ENCODE measurements at regions not wholly inside any gene's neighbourhood (a gene's known extent, or its start where the extent isn't known, plus 50 kb on each side); places are given as distances from the start of the nearest gene placed in this dataset.

- Histone ChIP-seq H4K20me1 (ENCODE audit: insufficient read depth) (no peaks in the 10 kb centered on the region), H3K9ac (no peak overlapping the region), H3K9me3 (peaks cover 11% of the 10 kb centered on the region; the same call in 1 of the 2 replicates), H3K27me3 (ENCODE audit: insufficient read depth) (no peaks in the 10 kb centered on the region; the same call in 1 of the 2 replicates), H3K36me3 (replicated peaks in 1 of 2; ENCODE audit: control insufficient read depth in 1 of 2, insufficient read depth in 2 of 2, low read length in 1 of 2) (no peaks in the 10 kb centered on the region), H3K4me2 (no peak overlapping the region), H3K79me2 (ENCODE audit: insufficient read depth) (no peaks in the 10 kb centered on the region), H3F3A (replicated peaks; ENCODE audit: insufficient read depth) (no peaks in the 10 kb centered on the region), H2AFZ (ENCODE audit: low read depth) (no peak overlapping the region), H3K9me2 (no peaks in the 10 kb centered on the region), H3K27ac (ENCODE audit: low read depth in 2 of 2, low read length in 1 of 2) (no peak overlapping the region), H3K4me3 (ENCODE audit: low read depth in 2 of 2, low read length in 1 of 2) (no peak overlapping the region), H3K4me1 (ENCODE audit: control insufficient read depth in 1 of 2, insufficient read depth in 2 of 2, low read depth in 1 of 2, low read length in 1 of 2) (no peaks in the 10 kb centered on the region)
- no peak for DNase-seq
- TF ChIP-seq TCF12 (IDR thresholded peaks at IDR 0.05) (no peak), TAF1 (IDR thresholded peaks at IDR 0.05; ENCODE audit: borderline replicate concordance, low read depth, low read length) (no peak), SMC3 (IDR thresholded peaks at IDR 0.05; ENCODE audit: low read depth, low read length) (no peak), RFX5 (IDR thresholded peaks at IDR 0.05; ENCODE audit: low read length) (no peak), POLR2AphosphoS5 (IDR thresholded peaks at IDR 0.05; ENCODE audit: low read depth, low read length) (no peak), RCOR1 (IDR thresholded peaks at IDR 0.05; ENCODE audit: low read length) (no peak), MEF2A (IDR thresholded peaks at IDR 0.05; ENCODE audit: borderline replicate concordance, low read depth) (no peak), FOXM1 (IDR thresholded peaks at IDR 0.05; ENCODE audit: low read depth) (no peak), PBX3 (IDR thresholded peaks at IDR 0.05) (no peak), JUND (IDR thresholded peaks at IDR 0.05) (no peak), CTCF (IDR thresholded peaks at IDR 0.05) (no peak), NRF1 (IDR thresholded peaks at IDR 0.05; ENCODE audit: low read depth, low read length) (no peak), EZH2phosphoT487 (IDR thresholded peaks at IDR 0.05; ENCODE audit: borderline replicate concordance, low read depth) (no peak), CHD2 (IDR thresholded peaks at IDR 0.05; ENCODE audit: low read length, partially characterized antibody) (no peak), ELF1 (IDR thresholded peaks at IDR 0.05) (no peak), RXRA (IDR thresholded peaks at IDR 0.05; ENCODE audit: borderline replicate concordance, low read depth) (no peak)
- TF ChIP-seq, protein P1, sequence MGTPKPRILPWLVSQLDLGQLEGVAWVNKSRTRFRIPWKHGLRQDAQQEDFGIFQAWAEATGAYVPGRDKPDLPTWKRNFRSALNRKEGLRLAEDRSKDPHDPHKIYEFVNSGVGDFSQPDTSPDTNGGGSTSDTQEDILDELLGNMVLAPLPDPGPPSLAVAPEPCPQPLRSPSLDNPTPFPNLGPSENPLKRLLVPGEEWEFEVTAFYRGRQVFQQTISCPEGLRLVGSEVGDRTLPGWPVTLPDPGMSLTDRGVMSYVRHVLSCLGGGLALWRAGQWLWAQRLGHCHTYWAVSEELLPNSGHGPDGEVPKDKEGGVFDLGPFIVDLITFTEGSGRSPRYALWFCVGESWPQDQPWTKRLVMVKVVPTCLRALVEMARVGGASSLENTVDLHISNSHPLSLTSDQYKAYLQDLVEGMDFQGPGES (IDR thresholded peaks at IDR 0.05; ENCODE audit: low read depth, low read length) = no peak
- POLR2A ChIA-PET = no interaction called here
- CTCF ChIA-PET = no interaction called here
Observed at GRCh38 chr10:28135258-28135657, 136.4 kb upstream of the ODAD2 start.

GRCh38 chr10:28130267-28130666, 131.4 kb upstream of the ODAD2 start:
- H3K4me3 ChIP-seq (ENCODE audit: low read depth in 2 of 2, low read length in 1 of 2) = no peak overlapping the region
- 4% methylated on average over 3 of the region's 3 CpGs for WGBS (ENCODE audit: low lambda C conversion rate)
- H3K36me3 ChIP-seq (replicated peaks in 1 of 2; ENCODE audit: control insufficient read depth in 1 of 2, insufficient read depth in 2 of 2, low read length in 1 of 2) = no peaks in the 10 kb centered on the region
- no peak overlapping the region for H3K9ac ChIP-seq
- no peaks in the 10 kb centered on the region for H3K9me2 ChIP-seq
- H3K27ac ChIP-seq (ENCODE audit: low read depth in 2 of 2, low read length in 1 of 2) = no peak overlapping the region
- ChIA-PET CTCF (no interaction called here), POLR2A (no interaction called here)
- H3K27me3 ChIP-seq (ENCODE audit: insufficient read depth) = 0 out of 2 replicates have a peak, but pooled peaks cover 3% of the 10 kb centered on the region
- no peak overlapping the region for H2AFZ ChIP-seq (ENCODE audit: low read depth)
- no peaks in the 10 kb centered on the region for H4K20me1 ChIP-seq (ENCODE audit: insufficient read depth)
- H3K4me2 ChIP-seq = no peak overlapping the region
- no peaks in the 10 kb centered on the region for H3F3A ChIP-seq (replicated peaks; ENCODE audit: insufficient read depth)
- TF ChIP-seq CHD2 (IDR thresholded peaks at IDR 0.05; ENCODE audit: low read length, partially characterized antibody) = no peak
- TF ChIP-seq SIN3A (IDR thresholded peaks at IDR 0.05; ENCODE audit: borderline replicate concordance, low read depth, low read length) = no peak
- no peak for TF ChIP-seq GATA2 (CRISPR knock-in tag; IDR thresholded peaks at IDR 0.05)
- TF ChIP-seq RCOR1 (IDR thresholded peaks at IDR 0.05; ENCODE audit: low read length) = no peak
- TF ChIP-seq ELF1 (IDR thresholded peaks at IDR 0.05) = no peak
- TF ChIP-seq TCF12 (IDR thresholded peaks at IDR 0.05) = no peak
- no peak for TF ChIP-seq USF1 (IDR thresholded peaks at IDR 0.05; ENCODE audit: borderline replicate concordance, low read depth)
- no peak for TF ChIP-seq YY1 (IDR thresholded peaks at IDR 0.05; ENCODE audit: low read depth)
- H3K4me1 ChIP-seq (ENCODE audit: control insufficient read depth in 1 of 2, insufficient read depth in 2 of 2, low read depth in 1 of 2, low read length in 1 of 2) = no peaks in the 10 kb centered on the region
- no peaks in the 10 kb centered on the region for H3K9me3 ChIP-seq
- no peaks in the 10 kb centered on the region for H3K79me2 ChIP-seq (ENCODE audit: insufficient read depth)
- DNase-seq = no peak
